ENCODE measurements at regions not wholly inside any gene's neighbourhood (a gene's known extent, or its start where the extent isn't known, plus 50 kb on each side); places are given as distances from the start of the nearest gene placed in this dataset.

GRCh38 chr10:31143331-31143935 is 111.8 kb upstream of the ZNF438 start (continued):
- no peak for TF ChIP-seq REST (IDR thresholded peaks at IDR 0.05; ENCODE audit: low read depth)
- no peak for TF ChIP-seq JUND (IDR thresholded peaks at IDR 0.05)
- TF ChIP-seq EGR1 (IDR thresholded peaks at IDR 0.05; ENCODE audit: low read depth), result no peak
- TF ChIP-seq POLR2A (IDR thresholded peaks at IDR 0.05; ENCODE audit: borderline replicate concordance, extremely low read depth, insufficient read depth, insufficient read length), result no peak

- no peaks in the 10 kb centered on the region for H3K27me3 ChIP-seq (ENCODE audit: insufficient read depth, low read length)
- H4K20me1 ChIP-seq (ENCODE audit: insufficient read depth), result no peaks in the 10 kb centered on the region
- no peak overlapping the region for H3K27ac ChIP-seq (ENCODE audit: low read depth, low read length)
- H3K79me2 ChIP-seq (ENCODE audit: insufficient read depth, low read length), result no peaks in the 10 kb centered on the region
- peak overlapping the region; percentile 32 for H2AFZ ChIP-seq (ENCODE audit: low read depth, low read length, poor library complexity, severe bottlenecking)
- peak overlapping the region; percentile 52; the same call in 1 of the 2 replicates for H3K4me2 ChIP-seq (ENCODE audit: low read length)
- no peaks in the 10 kb centered on the region for H3K9me2 ChIP-seq (ENCODE audit: insufficient read depth)
- H3K36me3 ChIP-seq (ENCODE audit: control insufficient read depth in 1 of 2, insufficient read depth in 2 of 2, low read length in 2 of 2), result no peaks in the 10 kb centered on the region
- no peak for ATAC-seq
- intact Hi-C loops (cut with micrococcal nuclease), result no loop called here
- no TSS peak for BruUV-seq (replicated peaks)
- RAD21 ChIA-PET (ENCODE audit: low non-redundant PET in 1 of 2, low total read pairs in 2 of 2, uncharacterized antibody in 2 of 2, unreplicated experiment in 2 of 2), result no interaction called here
- H3K9me3 ChIP-seq (ENCODE audit: control insufficient read depth in 1 of 2, insufficient read depth in 1 of 2, low read depth in 1 of 2, low read length in 2 of 2), result no peaks in the 10 kb centered on the region
- no peak for DNase-seq (ENCODE audit: low read depth, low spot score)
- TF ChIP-seq CTCF (IDR thresholded peaks at IDR 0.05 in 2 of 3, conservative IDR thresholded peaks at IDR 0.05 in 1 of 3; ENCODE audit: borderline replicate concordance in 1 of 3, insufficient read depth in 1 of 3, low read depth in 2 of 3, low read length in 2 of 3), result no peak
- TF ChIP-seq CBX3 (IDR thresholded peaks at IDR 0.05; ENCODE audit: low read depth), result no peak
- TF ChIP-seq ELF1 (IDR thresholded peaks at IDR 0.05; ENCODE audit: borderline replicate concordance, low read depth), result no peak
- TF ChIP-seq JUND (IDR thresholded peaks at IDR 0.05), result no peak
- TF ChIP-seq ZNF274 (IDR thresholded peaks at IDR 0.05; ENCODE audit: low read depth, low read length), result no peak
- no peak for TF ChIP-seq SP1 (IDR thresholded peaks at IDR 0.05; ENCODE audit: low read depth)
- TF ChIP-seq RAD21 (IDR thresholded peaks at IDR 0.05; ENCODE audit: low read depth), result no peak
- TF ChIP-seq EZH2phosphoT487 (IDR thresholded peaks at IDR 0.05; ENCODE audit: borderline replicate concordance), result no peak
- TF ChIP-seq TCF7L2 (IDR thresholded peaks at IDR 0.05; ENCODE audit: borderline replicate concordance, extremely low read depth, insufficient read depth, insufficient read length), result no peak
- TF ChIP-seq, protein P1, sequence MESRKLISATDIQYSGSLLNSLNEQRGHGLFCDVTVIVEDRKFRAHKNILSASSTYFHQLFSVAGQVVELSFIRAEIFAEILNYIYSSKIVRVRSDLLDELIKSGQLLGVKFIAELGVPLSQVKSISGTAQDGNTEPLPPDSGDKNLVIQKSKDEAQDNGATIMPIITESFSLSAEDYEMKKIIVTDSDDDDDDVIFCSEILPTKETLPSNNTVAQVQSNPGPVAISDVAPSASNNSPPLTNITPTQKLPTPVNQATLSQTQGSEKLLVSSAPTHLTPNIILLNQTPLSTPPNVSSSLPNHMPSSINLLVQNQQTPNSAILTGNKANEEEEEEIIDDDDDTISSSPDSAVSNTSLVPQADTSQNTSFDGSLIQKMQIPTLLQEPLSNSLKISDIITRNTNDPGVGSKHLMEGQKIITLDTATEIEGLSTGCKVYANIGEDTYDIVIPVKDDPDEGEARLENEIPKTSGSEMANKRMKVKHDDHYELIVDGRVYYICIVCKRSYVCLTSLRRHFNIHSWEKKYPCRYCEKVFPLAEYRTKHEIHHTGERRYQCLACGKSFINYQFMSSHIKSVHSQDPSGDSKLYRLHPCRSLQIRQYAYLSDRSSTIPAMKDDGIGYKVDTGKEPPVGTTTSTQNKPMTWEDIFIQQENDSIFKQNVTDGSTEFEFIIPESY (IDR thresholded peaks at IDR 0.05; ENCODE audit: extremely low read depth, insufficient replicate concordance, low read length), result no peak
- TF ChIP-seq, protein P2, sequence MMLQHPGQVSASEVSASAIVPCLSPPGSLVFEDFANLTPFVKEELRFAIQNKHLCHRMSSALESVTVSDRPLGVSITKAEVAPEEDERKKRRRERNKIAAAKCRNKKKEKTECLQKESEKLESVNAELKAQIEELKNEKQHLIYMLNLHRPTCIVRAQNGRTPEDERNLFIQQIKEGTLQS (IDR thresholded peaks at IDR 0.05), result no peak
- no peak for TF ChIP-seq SRF (IDR thresholded peaks at IDR 0.05; ENCODE audit: low read depth)
- H3K4me3 ChIP-seq (replicated peaks in 1 of 2; ENCODE audit: low read depth in 1 of 2, low read length in 2 of 2), result no peak overlapping the region
- CTCF ChIA-PET, result no interaction called here
- peaks cover 16 to 24% of the 10 kb centered on the region in 2 experiments for H3K4me1 ChIP-seq (ENCODE audit: control insufficient read depth in 1 of 2, insufficient read depth in 2 of 2, low read length in 2 of 2)
- no peak overlapping the region for H3K9ac ChIP-seq (ENCODE audit: low read length)
- POLR2A ChIA-PET, result no interaction called here
Observed at GRCh38 chr10:31145986-31146385, 114.3 kb upstream of the ZNF438 start.
